IMR-90 (cell line): ENCODE measurements at regions not wholly inside any gene's neighbourhood (a gene's known extent, or its start where the extent isn't known, plus 50 kb on each side); places are given as distances from the start of the nearest gene placed in this dataset.

ENCODE experiments used
- BHLHE40 ChIP-seq: fragments of 150-350 bp; IDR thresholded peaks from 2 replicates; pipeline ENCODE4 v1.6.1; 2016; ENCODE audit warnings: mild to moderate bottlenecking, low read depth, low read length
- CEBPB ChIP-seq: IDR thresholded peaks from 2 replicates; pipeline ENCODE4 v1.6.1; 2012; ENCODE audit warnings: low read depth, low read length, improper control_type of control experiment
- FOS ChIP-seq: fragments of 150-350 bp; IDR thresholded peaks from 2 replicates; pipeline ENCODE4 v1.6.1; 2016; ENCODE audit warnings: low read depth, low read length
- MAFK ChIP-seq: IDR thresholded peaks from 2 replicates; pipeline ENCODE4 v1.6.1; 2012; ENCODE audit warnings: low read depth, low read length, improper control_type of control experiment
- MAZ ChIP-seq: IDR thresholded peaks from 2 replicates; pipeline ENCODE4 v1.6.1; 2012; ENCODE audit warnings: low read depth, mild to moderate bottlenecking, low read length, improper control_type of control experiment, moderate library complexity, borderline replicate concordance
- MXI1 ChIP-seq: IDR thresholded peaks from 2 replicates; pipeline ENCODE4 v1.6.1; 2012; ENCODE audit warnings: low read depth, mild to moderate bottlenecking, low read length, moderate library complexity, borderline replicate concordance
- POLR2A ChIP-seq: IDR thresholded peaks from 2 replicates; pipeline ENCODE4 v1.6.1; 2012; ENCODE audit warnings: mild to moderate bottlenecking, low read depth, low read length
- RAD21 ChIP-seq: IDR thresholded peaks from 2 replicates; pipeline ENCODE4 v1.6.1; 2012; ENCODE audit warnings: low read length, improper control_type of control experiment
- RCOR1 ChIP-seq: IDR thresholded peaks from 2 replicates; pipeline ENCODE4 v1.6.1; 2012; ENCODE audit warnings: mild to moderate bottlenecking, low read length, improper control_type of control experiment; ENCODE audit not compliant: insufficient replicate concordance
- RFX5 ChIP-seq: IDR thresholded peaks from 2 replicates; pipeline ENCODE4 v1.8.0; 2012; ENCODE audit warnings: low read depth, mild to moderate bottlenecking, low read length, moderate library complexity
- SMC3 ChIP-seq: fragments of 150-350 bp; IDR thresholded peaks from 2 replicates; pipeline ENCODE4 v1.6.1; 2016; ENCODE audit warnings: low read depth, mild to moderate bottlenecking, antibody characterized with exemption, low read length, moderate library complexity
- TF ChIP-seq, protein P1 (sequence below): conservative IDR thresholded peaks from 2 replicates; pipeline ENCODE4 v1.5.1; 2012; ENCODE audit warnings: mild to moderate bottlenecking, low read depth, low read length, improper control_type of control experiment
- TF ChIP-seq, protein P2 (sequence below): fragments of 150-350 bp; IDR thresholded peaks from 2 replicates; pipeline ENCODE4 v1.6.1; 2017; ENCODE audit warnings: mild to moderate bottlenecking, antibody characterized with exemption, low read length, low read depth
- TF ChIP-seq, protein P3 (sequence below): fragments of 150-350 bp; IDR thresholded peaks from 2 replicates; pipeline ENCODE4 v1.6.1; 2016; ENCODE audit warnings: low read depth, mild to moderate bottlenecking, low read length, moderate library complexity, borderline replicate concordance

DNA sequence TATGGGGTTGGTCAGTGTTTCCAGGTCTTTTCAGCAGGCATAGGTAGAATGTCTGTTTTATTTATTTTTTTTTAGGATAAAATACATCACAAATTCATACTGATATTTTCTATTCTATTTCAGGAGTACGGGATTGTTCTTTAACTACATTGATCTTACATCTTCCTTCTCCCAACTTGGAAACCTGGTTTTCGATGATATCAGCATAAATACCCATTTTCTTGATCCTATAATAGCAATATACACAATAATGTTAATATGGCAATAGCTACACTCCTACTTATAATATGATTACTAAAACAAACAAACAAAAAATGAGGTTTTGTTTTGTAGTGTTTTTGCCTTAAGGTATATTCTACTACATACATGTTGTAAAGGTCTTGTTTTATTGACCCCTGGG lies 962.4 kb upstream of the GOT2 start:
- TF ChIP-seq, protein P1, sequence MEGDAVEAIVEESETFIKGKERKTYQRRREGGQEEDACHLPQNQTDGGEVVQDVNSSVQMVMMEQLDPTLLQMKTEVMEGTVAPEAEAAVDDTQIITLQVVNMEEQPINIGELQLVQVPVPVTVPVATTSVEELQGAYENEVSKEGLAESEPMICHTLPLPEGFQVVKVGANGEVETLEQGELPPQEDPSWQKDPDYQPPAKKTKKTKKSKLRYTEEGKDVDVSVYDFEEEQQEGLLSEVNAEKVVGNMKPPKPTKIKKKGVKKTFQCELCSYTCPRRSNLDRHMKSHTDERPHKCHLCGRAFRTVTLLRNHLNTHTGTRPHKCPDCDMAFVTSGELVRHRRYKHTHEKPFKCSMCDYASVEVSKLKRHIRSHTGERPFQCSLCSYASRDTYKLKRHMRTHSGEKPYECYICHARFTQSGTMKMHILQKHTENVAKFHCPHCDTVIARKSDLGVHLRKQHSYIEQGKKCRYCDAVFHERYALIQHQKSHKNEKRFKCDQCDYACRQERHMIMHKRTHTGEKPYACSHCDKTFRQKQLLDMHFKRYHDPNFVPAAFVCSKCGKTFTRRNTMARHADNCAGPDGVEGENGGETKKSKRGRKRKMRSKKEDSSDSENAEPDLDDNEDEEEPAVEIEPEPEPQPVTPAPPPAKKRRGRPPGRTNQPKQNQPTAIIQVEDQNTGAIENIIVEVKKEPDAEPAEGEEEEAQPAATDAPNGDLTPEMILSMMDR: no peak
- TF ChIP-seq, protein P2, sequence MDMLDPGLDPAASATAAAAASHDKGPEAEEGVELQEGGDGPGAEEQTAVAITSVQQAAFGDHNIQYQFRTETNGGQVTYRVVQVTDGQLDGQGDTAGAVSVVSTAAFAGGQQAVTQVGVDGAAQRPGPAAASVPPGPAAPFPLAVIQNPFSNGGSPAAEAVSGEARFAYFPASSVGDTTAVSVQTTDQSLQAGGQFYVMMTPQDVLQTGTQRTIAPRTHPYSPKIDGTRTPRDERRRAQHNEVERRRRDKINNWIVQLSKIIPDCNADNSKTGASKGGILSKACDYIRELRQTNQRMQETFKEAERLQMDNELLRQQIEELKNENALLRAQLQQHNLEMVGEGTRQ: no peak
- no peak for TF ChIP-seq POLR2A
- TF ChIP-seq RCOR1: no peak
- TF ChIP-seq FOS: no peak
- TF ChIP-seq RFX5: no peak
- TF ChIP-seq BHLHE40: no peak
- TF ChIP-seq MAFK: peak; percentile 73
- no peak for TF ChIP-seq MXI1
- no peak for TF ChIP-seq CEBPB
- TF ChIP-seq MAZ: no peak
- no peak for TF ChIP-seq RAD21
- no peak for TF ChIP-seq SMC3
- TF ChIP-seq, protein P3, sequence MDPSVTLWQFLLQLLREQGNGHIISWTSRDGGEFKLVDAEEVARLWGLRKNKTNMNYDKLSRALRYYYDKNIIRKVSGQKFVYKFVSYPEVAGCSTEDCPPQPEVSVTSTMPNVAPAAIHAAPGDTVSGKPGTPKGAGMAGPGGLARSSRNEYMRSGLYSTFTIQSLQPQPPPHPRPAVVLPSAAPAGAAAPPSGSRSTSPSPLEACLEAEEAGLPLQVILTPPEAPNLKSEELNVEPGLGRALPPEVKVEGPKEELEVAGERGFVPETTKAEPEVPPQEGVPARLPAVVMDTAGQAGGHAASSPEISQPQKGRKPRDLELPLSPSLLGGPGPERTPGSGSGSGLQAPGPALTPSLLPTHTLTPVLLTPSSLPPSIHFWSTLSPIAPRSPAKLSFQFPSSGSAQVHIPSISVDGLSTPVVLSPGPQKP: no peak
